H9 (cell line): ENCODE measurements at regions not wholly inside any gene's neighbourhood (a gene's known extent, or its start where the extent isn't known, plus 50 kb on each side); places are given as distances from the start of the nearest gene placed in this dataset.

Source experiments
- DNase-seq: peaks from one replicate; pipeline ENCODE4 v3.0.0-alpha.2; 2017
- H2AFZ ChIP-seq: one replicate; pipeline ENCODE4 v1.6.1; 2013; ENCODE audit warnings: mild to moderate bottlenecking, low read length, control low read depth, moderate library complexity
- H2AK5ac ChIP-seq: 2 replicates; pipeline ENCODE4 v1.6.1; 2013; ENCODE audit warnings: low read length, control low read depth, mixed read lengths; ENCODE audit not compliant: insufficient read length
- H2BK120ac ChIP-seq: one replicate; pipeline ENCODE4 v1.6.1; 2013; ENCODE audit warnings: low read depth, mild to moderate bottlenecking, low read length, control low read depth, inconsistent platforms; ENCODE audit not compliant: poor library complexity, severe bottlenecking
- H2BK12ac ChIP-seq: 2 replicates; pipeline ENCODE4 v1.6.1; 2013; ENCODE audit warnings: low read length, control low read depth, mixed read lengths, low read depth; ENCODE audit not compliant: insufficient read length
- H2BK15ac ChIP-seq: 2 replicates; pipeline ENCODE4 v1.6.1; 2013; ENCODE audit warnings: low read depth, low read length, control low read depth
- H2BK20ac ChIP-seq: one replicate; pipeline ENCODE4 v1.6.1; 2013; ENCODE audit warnings: low read depth, mild to moderate bottlenecking, low read length, control low read depth, inconsistent platforms; ENCODE audit not compliant: poor library complexity, severe bottlenecking
- H2BK5ac ChIP-seq: 2 replicates; pipeline ENCODE4 v1.6.1; 2013; ENCODE audit warnings: low read length, control low read depth, mixed read lengths; ENCODE audit not compliant: insufficient read length
- H3K14ac ChIP-seq: 2 replicates; pipeline ENCODE4 v1.6.1; 2013; ENCODE audit warnings: low read length, control low read depth; ENCODE audit not compliant: insufficient read depth
- H3K18ac ChIP-seq: 2 replicates; pipeline ENCODE4 v1.6.1; 2013; ENCODE audit warnings: low read depth, mild to moderate bottlenecking, mixed read lengths, low read length, control low read depth; ENCODE audit not compliant: insufficient read length
- H3K23ac ChIP-seq: 2 replicates; pipeline ENCODE4 v1.6.1; 2013; ENCODE audit warnings: low read length, control low read depth, mixed read lengths, low read depth; ENCODE audit not compliant: insufficient read length
- H3K23me2 ChIP-seq: 2 replicates; pipeline ENCODE4 v1.6.1; 2013; ENCODE audit warnings: low read depth, mild to moderate bottlenecking, mixed read lengths, low read length, control low read depth; ENCODE audit not compliant: insufficient read length, poor library complexity, severe bottlenecking
- H3K27ac ChIP-seq: 2 replicates; pipeline ENCODE4 v1.5.1; 2013; ENCODE audit warnings: low read length, control low read depth, mixed read lengths, low read depth; ENCODE audit not compliant: insufficient read length
- H3K27me3 ChIP-seq: 2 replicates; pipeline ENCODE4 v1.6.1; 2013; ENCODE audit warnings: low read length, control low read depth, inconsistent platforms; ENCODE audit not compliant: insufficient read depth
- H3K4ac ChIP-seq: 2 replicates; pipeline ENCODE4 v1.6.1; 2013; ENCODE audit warnings: low read depth, mild to moderate bottlenecking, control low read depth, inconsistent platforms, low read length, moderate library complexity
- H3K4me1 ChIP-seq: 2 replicates; pipeline ENCODE4 v1.6.1; 2013; ENCODE audit warnings: low read length, control low read depth, inconsistent platforms; ENCODE audit not compliant: insufficient read depth
- H3K4me2 ChIP-seq: 2 replicates; pipeline ENCODE4 v1.6.1; 2013; ENCODE audit warnings: low read length, control low read depth, mixed read lengths; ENCODE audit not compliant: insufficient read length, insufficient read depth
- H3K56ac ChIP-seq: 2 replicates; pipeline ENCODE4 v1.6.1; 2013; ENCODE audit warnings: low read depth, mild to moderate bottlenecking, mixed read lengths, low read length, control low read depth; ENCODE audit not compliant: insufficient read length
- H3K79me1 ChIP-seq: 2 replicates; pipeline ENCODE4 v1.6.1; 2013; ENCODE audit warnings: low read depth, mild to moderate bottlenecking, moderate library complexity, low read length, control low read depth, inconsistent platforms; ENCODE audit not compliant: insufficient read depth, poor library complexity, severe bottlenecking
- H3K79me2 ChIP-seq: 2 replicates; pipeline ENCODE4 v1.6.1; 2013; ENCODE audit warnings: low read length, control low read depth, inconsistent platforms; ENCODE audit not compliant: insufficient read depth
- H3K9ac ChIP-seq: 2 replicates; pipeline ENCODE4 v1.6.1; 2013; ENCODE audit warnings: low read length, control low read depth, mixed read lengths; ENCODE audit not compliant: insufficient read length; ENCODE audit errors: extremely low read depth
- H3K9me3 ChIP-seq: one replicate; pipeline ENCODE4 v1.6.1; 2013; ENCODE audit warnings: low read depth, low read length, inconsistent platforms; ENCODE audit not compliant: control insufficient read depth
- H3T11ph ChIP-seq: one replicate; pipeline ENCODE4 v1.6.1; 2013; ENCODE audit warnings: mild to moderate bottlenecking, low read length, control low read depth, inconsistent platforms
- H4K20me1 ChIP-seq: one replicate; pipeline ENCODE4 v1.6.1; 2013; ENCODE audit not compliant: control insufficient read depth, insufficient read length, insufficient read depth
- H4K5ac ChIP-seq: 2 replicates; pipeline ENCODE4 v1.6.1; 2013; ENCODE audit warnings: low read depth, mild to moderate bottlenecking, mixed read lengths, low read length, control low read depth; ENCODE audit not compliant: insufficient read length
- H4K8ac ChIP-seq: replicated peaks from 2 replicates; pipeline ENCODE4 v1.6.1; 2013; ENCODE audit warnings: low read length, control low read depth, mixed read lengths, low read depth; ENCODE audit not compliant: insufficient read length
- H4K91ac ChIP-seq: 2 replicates; pipeline ENCODE4 v1.6.1; 2013; ENCODE audit warnings: low read depth, mild to moderate bottlenecking, moderate library complexity, mixed read lengths, low read length, control low read depth; ENCODE audit not compliant: insufficient read length
- H3K27ac Mint-ChIP-seq, 3 experiments: 2 replicates in 2 of 3; 3 replicates in 1 of 3; pipeline ENCODE4 v1.8.0; 2020 to 2021; ENCODE audit warnings: mixed read lengths in 3 of 3, mild to moderate bottlenecking in 1 of 3, moderate library complexity in 1 of 3
- H3K27me3 Mint-ChIP-seq: 2 replicates; pipeline ENCODE4 v1.8.0; 2021; ENCODE audit warnings: low read depth, mild to moderate bottlenecking, moderate library complexity, mixed read lengths
- H3K36me3 Mint-ChIP-seq, 3 experiments: 2 replicates in 2 of 3; 3 replicates in 1 of 3; pipeline ENCODE4 v1.8.0; 2020 to 2021; ENCODE audit warnings: low read depth in 3 of 3, mixed read lengths in 3 of 3; ENCODE audit not compliant: insufficient read depth in 1 of 3
- H3K4me1 Mint-ChIP-seq, 2 experiments: 2 replicates each; pipeline ENCODE4 v1.8.0; 2020; ENCODE audit warnings: mixed read lengths in 2 of 2
- H3K4me3 Mint-ChIP-seq, 2 experiments: 2 replicates in 1 of 2; 3 replicates in 1 of 2; pipeline ENCODE4 v1.8.0; 2020 to 2021; ENCODE audit warnings: mild to moderate bottlenecking in 2 of 2, mixed read lengths in 2 of 2, moderate library complexity in 1 of 2
- H3K9me3 Mint-ChIP-seq, 2 experiments: 2 replicates in 1 of 2; 3 replicates in 1 of 2; pipeline ENCODE4 v1.8.0; 2020; ENCODE audit warnings: mild to moderate bottlenecking in 2 of 2, mixed read lengths in 2 of 2, moderate library complexity in 1 of 2
- CTCF ChIP-seq: fragments of 200-600 bp; sonication (generic); conservative IDR thresholded peaks from 3 replicates; pipeline ENCODE4 v1.8.0; 2021; ENCODE audit warnings: antibody characterized with exemption, mild to moderate bottlenecking
- WGBS: extraction: QIAGEN DNeasy Blood & Tissue Kit; methylation state at CpG from one replicate; pipeline ENCODE4 v1.1.7; 2013; ENCODE audit warnings: missing lambda C conversion rate, low lambda C conversion rate, mixed read lengths; ENCODE audit not compliant: insufficient read length; ENCODE audit errors: extremely low coverage; 5-methylcytosine and 5-hydroxymethylcytosine counted together

- H3K56ac ChIP-seq: no peak overlapping the region
- peak overlapping the region in 1 of 3 experiments; percentile 67; a peak in 1 of 7 replicates for H3K27ac Mint-ChIP-seq
These were observed 226.9 kb upstream of the C1orf174 start for GRCh38 chr1:4126731-4127591.

More at GRCh38 chr1:4126731-4127591, 226.9 kb upstream of the C1orf174 start:
- no peaks in the 10 kb centered on the region for H3K79me2 ChIP-seq
- H3K27ac ChIP-seq: no peak overlapping the region
- no peak overlapping the region for H3K14ac ChIP-seq
- no peak for TF ChIP-seq CTCF
- H2AK5ac ChIP-seq: no peak overlapping the region
- H3K27me3 ChIP-seq: no peaks in the 10 kb centered on the region
- Mint-ChIP-seq H3K36me3 (no peaks in the 10 kb centered on the region), H3K4me3 (no peak overlapping the region), H3K9me3 (no peaks in the 10 kb centered on the region; a peak in 1 of 5 replicates), H3K4me1 (peaks cover 15 to 18% of the 10 kb centered on the region in 2 experiments), H3K27me3 (peaks cover 12% of the 10 kb centered on the region)
- H4K91ac ChIP-seq: no peak overlapping the region
- H3K9ac ChIP-seq: no peak overlapping the region
- no peak overlapping the region for H3K18ac ChIP-seq
- no CpG with 5 or more reads among the region's 20 CpGs for WGBS
- no peaks in the 10 kb centered on the region for H3K9me3 ChIP-seq
- no peaks in the 10 kb centered on the region for H3K79me1 ChIP-seq
- H2BK15ac ChIP-seq: no peak overlapping the region
- H2AFZ ChIP-seq: no peak overlapping the region
- no peak overlapping the region for H4K8ac ChIP-seq
- H2BK5ac ChIP-seq: no peak overlapping the region
- no peak overlapping the region for H2BK20ac ChIP-seq
- no peak overlapping the region for H4K5ac ChIP-seq
- no peak overlapping the region for H2BK120ac ChIP-seq
- no peaks in the 10 kb centered on the region for H3K4me1 ChIP-seq
- H3T11ph ChIP-seq: no peak overlapping the region
- H3K4ac ChIP-seq: no peak overlapping the region
- no peak overlapping the region for H3K4me2 ChIP-seq
- H4K20me1 ChIP-seq: no peaks in the 10 kb centered on the region
- no peaks in the 10 kb centered on the region for H3K23me2 ChIP-seq
- H2BK12ac ChIP-seq: no peak overlapping the region
- no peak for DNase-seq
- H3K23ac ChIP-seq: no peak overlapping the region
